ENCODE measurements at regions not wholly inside any gene's neighbourhood (a gene's known extent, or its start where the extent isn't known, plus 50 kb on each side); places are given as distances from the start of the nearest gene placed in this dataset.

GRCh38 chr18:34623557-34623956 is 86.5 kb upstream of the DTNA start:
- no peak for TF ChIP-seq CTCF (IDR thresholded peaks at IDR 0.05)
- TF ChIP-seq POLR2A (IDR thresholded peaks at IDR 0.05) = no peak
